CD4-positive, alpha-beta T cell treated with Interleukin-4 for 1 hour (primary cell): ENCODE measurements at regions not wholly inside any gene's neighbourhood (a gene's known extent, or its start where the extent isn't known, plus 50 kb on each side); places are given as distances from the start of the nearest gene placed in this dataset.

ENCODE experiments used
- DNase-seq, 2 donors: peaks; one replicate each; pipeline ENCODE4 v3.0.0-alpha.2; 2020 to 2022

DNA sequence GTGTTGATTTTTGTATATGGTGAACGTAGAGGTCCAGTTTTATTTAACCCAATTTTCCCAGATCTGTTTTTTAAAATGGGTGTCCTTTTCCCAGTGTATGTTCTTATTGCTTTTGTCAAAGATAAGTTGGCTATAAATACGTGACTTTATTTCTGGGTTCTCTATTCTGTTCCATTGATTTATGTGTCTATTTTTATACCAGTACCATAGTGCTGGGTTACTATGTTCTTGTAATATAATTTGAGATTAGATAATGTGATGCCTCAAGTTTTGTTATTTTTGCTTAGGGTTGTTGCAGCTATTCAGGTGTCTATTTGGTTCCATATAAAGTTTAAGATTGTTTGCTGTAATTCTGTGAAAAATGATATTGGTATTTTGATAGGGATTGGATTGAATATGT lies 749.1 kb upstream of the GRIA3 start:
- no peak for DNase-seq

DNA sequence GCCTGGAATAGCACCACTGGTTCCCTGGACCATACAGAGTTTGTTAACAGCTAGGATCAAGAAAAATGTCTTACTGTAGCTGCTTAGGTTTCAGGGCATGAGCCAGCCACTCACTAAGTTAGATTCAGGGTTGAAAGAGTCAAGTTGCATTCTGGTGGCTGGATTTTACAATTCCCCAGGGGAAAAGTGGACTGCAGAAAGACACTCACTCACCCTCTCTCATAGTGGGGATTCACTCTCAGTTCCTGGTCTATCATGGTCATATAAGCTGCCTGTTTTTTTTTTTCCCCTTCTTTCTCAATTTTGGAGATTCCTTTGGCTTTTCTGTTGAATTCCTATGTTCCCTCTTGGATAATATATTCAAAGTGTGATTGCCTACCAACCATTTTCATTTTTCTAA lies 744.2 kb upstream of the GRIA3 start:
- no peak for DNase-seq

GRCh38 chrX:122440832-122441231 lies 743.2 kb upstream of the GRIA3 start:
- DNase-seq = no peak

DNA sequence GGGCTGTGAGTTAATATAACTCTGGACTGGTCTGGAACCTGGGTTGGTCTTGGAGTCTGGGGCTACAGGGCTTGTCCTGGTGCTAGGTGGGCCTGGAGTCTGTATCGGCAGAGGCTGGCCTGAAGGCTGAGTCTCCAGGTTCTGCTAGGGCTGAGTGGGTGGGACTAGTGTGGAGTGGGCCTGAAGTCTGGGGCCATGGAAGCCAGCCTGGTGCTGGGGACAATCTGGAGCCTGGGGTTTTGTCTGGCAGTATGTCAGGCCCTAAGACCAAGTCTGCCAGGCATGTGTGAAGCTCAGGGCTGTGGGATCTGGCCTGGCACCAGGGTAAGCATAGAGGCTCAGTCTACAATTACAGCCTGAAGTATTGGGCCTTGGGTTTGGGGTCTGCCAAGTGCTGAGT lies 742.6 kb upstream of the GRIA3 start:
- DNase-seq = no peak

- DNase-seq = no peak
Measured at GRCh38 chrX:122445466-122445865, 738.6 kb upstream of the GRIA3 start.

DNA sequence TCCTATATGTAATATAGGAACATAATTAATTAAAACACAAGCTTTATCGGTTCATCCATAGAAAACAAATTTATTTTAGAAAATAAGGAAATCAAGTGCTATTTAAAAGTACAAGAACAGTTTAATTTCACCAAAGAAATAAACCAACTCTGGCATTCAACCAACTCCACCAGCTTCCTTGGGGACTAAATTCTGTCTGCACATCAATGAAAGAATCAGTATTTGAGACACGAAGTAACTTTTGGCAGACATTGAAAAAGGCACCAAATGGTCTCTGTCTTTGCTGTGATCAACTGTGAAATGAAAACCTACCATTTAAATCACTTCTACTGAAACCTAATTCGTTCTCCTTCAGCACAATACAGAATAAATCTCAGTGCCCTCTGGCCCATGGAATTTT lies 719.7 kb upstream of the GRIA3 start:
- no peak for DNase-seq

- no peak for DNase-seq
Measured at GRCh38 chrX:122475306-122475705, 708.8 kb upstream of the GRIA3 start.

- DNase-seq = no peak
Measured at GRCh38 chrX:122500556-122500955, 683.5 kb upstream of the GRIA3 start.

DNA sequence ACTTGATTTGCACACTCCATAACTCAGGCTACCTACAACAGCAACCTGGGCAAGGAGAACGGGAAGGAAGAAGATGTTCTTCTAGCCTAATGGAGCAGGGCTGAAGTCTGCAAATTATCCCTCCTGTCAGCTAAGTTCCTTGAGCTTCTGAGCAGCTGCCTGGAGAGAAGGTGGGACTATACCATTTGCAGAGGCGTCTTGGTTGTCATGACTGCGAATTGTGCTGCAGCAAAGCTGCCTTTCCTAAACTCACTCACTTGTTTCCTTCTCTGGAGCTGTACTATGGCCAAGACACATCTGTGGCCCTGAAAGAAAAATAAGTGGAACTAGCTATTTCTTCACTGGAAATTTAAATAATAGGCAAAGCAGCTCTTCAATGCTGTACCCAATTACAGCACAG lies 682.4 kb upstream of the GRIA3 start:
- DNase-seq = no peak

DNA sequence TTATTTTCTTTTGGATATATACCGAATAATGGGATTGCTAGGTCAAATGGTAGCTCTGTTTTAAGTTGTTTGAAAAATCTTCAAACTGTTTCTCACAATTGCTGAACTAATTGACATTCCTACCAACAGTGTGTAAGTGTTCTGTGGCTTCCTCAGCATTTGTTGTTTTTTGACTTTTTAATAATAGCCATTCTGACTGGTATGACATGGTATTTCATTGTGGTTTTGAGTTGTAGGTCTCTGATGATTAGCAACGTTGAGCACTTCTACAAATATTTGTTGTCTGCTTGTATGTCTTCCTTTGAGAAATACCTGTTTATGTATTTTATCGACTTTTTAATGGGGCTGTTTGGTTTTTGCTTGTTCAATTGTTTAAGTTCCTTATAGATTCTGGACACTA lies 680.1 kb upstream of the GRIA3 start:
- no peak for DNase-seq

GRCh38 chrX:122512561-122513072 lies 671.5 kb upstream of the GRIA3 start:
- DNase-seq = no peak

- DNase-seq = no peak
Measured at GRCh38 chrX:122517786-122518185, 666.3 kb upstream of the GRIA3 start.

DNA sequence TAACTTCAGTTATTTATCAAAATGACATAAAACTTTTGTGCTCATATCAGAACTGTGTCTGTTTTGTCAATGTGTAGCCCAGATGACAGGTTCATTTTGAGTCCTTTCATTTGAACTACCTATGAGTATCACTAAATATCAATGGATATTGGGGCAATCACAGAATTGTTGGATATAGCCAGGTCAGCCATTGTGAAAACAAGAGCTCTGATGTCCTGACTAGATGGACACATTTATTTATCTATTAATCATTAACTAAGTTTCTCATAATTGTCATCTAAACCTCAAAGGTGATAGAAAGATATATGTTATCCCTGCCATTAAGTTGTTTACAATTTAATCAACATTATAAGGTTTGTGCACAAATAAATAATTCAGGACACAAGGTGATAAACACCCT lies 638.3 kb upstream of the GRIA3 start:
- DNase-seq = no peak

DNA sequence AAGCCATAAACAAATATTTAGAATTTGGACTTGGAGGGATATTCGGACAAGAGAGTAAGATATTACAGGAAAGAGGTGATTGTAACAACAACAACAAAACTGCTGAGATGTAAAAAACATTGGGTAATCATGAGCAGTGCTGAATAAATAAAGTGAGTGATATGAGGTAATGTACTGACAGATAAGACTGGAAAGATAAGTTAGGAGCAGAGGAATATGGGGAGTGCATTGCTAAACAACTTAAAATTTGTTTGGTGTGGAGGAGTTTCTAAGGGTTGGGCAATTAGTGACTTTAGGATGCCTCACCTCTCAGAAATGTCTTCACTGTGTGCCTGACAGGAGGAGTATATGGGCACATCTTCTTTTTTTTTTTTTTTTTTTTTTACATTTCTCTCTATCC lies 637.8 kb upstream of the GRIA3 start:
- no peak for DNase-seq

DNA sequence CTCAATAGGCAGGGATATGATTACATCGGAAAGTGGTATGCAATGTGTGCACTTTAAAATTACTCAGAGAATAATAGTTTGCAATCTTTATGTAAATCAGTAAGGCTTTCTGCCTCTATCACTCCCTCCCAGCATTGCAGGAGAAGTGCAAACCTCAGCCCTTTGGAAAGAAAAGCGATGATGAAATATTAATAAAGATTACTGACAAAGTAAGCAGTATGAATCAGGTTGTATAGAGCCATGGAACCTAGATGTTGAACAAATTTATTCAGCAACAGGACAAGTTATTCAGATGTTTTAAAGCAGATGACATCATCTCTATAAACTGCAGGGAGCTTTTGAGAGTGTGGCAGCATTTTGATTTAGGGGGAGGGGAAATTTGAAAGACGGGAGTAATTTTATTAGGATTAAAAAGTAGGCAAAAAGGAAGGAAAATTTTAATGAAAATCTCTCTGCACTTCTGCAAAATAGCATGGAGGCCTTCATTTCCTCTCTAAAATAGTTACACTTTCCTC lies 631.7 kb upstream of the GRIA3 start:
- DNase-seq = no peak

GRCh38 chrX:122555925-122556324 lies 628.2 kb upstream of the GRIA3 start:
- no peak for DNase-seq

- no peak for DNase-seq
Measured at GRCh38 chrX:122565952-122566351, 618.1 kb upstream of the GRIA3 start.

DNA sequence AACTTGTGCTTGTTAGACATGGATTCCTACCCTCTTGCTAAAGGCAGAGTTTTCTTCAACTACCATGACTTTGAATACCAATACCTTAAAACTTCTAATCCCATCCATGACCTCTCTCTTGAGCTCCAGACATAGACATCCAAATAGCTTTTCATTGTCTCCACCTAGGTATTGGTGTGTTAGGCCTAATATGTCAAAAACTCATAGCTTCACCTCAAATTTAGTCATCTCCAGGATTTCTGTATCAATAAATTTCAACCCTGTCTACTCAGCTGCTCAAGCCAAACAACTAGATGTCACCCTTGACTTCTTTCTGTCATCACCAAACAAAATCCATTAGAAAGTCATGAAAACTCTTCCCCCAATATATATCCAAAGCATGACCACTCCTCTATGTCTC lies 617.7 kb upstream of the GRIA3 start:
- DNase-seq = no peak

DNA sequence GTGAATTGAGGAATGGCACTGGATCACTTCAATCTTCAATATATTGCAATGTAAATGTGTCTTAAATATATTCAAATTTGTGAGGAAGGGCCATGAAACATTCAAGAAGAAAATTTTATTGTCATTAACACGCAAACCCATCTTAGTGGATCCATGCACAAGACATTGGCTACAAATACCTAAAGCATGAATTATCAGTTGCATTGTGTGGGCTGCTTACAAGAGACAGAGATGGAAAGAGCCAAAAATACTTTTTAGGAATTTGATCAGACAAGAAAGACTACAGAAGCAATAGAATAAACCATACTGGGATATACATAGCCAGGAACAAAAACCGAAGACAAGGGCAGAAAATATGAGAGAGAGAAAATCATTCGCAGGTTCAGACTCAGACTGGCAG lies 616.2 kb upstream of the GRIA3 start:
- no peak for DNase-seq

- DNase-seq = no peak
Measured at GRCh38 chrX:122572461-122572860, 611.6 kb upstream of the GRIA3 start.

DNA sequence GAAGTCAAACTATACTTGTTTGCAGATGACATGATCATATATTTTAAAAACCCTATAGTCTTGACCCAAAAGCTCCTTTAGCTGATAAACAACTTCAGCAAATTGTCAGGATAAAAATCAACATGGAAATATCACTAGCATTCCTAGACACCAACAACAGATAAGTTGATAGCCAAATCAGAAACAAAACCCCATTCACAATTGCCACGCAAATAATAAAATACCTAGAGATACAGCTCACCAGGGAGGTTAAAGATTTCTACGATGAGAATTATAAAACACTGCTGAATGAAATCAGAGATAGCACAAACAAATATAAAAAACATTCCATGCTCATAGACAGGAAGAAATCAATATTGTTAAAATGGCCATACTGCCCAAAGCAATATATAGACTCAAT lies 605.0 kb upstream of the GRIA3 start:
- no peak for DNase-seq

DNA sequence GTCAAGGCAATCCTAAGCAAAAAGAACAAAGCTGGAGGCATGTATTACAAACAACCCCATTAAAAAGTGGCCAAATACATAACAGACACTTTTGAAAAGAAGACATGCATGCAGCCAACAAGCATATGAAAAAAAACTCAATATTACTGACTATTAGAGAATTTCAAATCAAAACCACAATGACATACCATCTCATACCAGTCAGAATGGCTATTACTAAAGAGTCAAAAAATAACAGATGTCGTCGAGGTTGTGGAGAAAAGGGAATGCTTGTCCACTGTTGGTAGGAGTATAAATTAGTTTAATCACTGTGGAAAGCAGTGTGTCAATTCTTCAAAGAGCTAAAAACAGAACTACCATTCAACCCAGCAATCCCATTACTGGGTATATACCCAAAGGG lies 604.6 kb upstream of the GRIA3 start:
- DNase-seq = no peak

GRCh38 chrX:122582280-122582974 lies 601.7 kb upstream of the GRIA3 start:
- no peak for DNase-seq

DNA sequence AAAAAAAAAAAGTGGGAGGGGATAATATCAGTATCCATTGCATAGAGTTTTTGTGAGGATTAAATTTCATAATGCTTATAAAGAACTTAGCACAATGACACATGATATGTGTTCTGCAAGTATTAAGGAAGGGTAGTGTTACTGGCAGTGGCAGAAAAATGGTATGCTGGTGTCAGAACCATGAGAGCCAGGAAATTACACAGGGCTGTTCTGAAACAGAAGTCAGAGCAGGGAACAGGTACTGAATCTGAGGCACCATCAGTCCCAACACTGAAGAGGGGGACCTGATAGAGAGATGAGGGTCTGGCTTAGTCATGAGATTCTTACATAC lies 601.1 kb upstream of the GRIA3 start:
- no peak for DNase-seq

DNA sequence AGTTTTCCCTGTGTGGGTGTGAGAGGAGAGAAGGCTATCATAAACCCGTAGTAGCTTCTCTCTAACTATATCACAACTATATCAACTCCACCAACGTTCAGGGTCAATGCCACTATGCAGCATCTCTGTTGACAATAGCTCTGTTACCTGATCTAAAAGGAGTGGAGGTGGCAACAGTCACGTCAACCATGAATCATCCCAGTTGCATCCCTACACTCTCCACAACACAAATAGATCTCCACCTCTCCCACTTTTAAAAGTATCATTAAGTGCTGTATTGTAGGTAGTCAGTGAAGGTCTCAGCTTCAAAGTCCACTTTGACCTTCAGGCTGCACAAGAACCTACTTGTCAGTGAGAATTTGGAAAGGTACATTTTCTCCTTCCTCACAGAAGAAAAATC lies 600.5 kb upstream of the GRIA3 start:
- no peak for DNase-seq
